ENCODE measurements at regions not wholly inside any gene's neighbourhood (a gene's known extent, or its start where the extent isn't known, plus 50 kb on each side); places are given as distances from the start of the nearest gene placed in this dataset.

DNA sequence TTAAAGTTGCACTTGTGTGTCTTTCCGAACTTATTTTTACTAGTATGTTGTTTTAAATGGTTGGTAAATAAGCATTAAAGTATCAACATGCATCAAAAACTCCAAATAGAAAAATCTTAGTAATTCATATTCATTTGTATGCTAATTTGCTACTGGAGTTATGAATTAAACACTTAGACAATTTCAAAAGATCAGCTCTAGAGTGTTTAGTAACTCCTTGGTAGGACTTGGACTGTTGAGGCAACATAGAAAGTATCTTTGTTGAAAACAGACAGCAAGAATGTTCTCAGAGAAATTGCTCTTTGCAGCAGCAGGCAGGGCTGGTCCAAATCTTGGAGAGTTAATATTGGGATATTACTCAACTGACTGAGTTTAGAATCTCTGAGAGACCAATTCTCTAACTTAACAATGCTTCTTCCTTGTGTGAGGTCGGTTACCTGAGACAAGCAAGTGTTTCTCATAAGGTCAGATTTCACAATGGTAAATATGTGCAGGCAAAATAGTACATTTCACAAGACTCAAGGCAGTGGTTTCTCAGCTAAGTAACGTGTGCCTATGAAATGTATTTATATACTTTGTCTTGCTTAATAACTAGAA is 147.8 kb upstream of the IL12A start:
- H3K27ac ChIP-seq: peak overlapping the region; percentile 40
- peak; percentile 50 for DNase-seq (ENCODE audit: low read depth, low spot score)

DNA sequence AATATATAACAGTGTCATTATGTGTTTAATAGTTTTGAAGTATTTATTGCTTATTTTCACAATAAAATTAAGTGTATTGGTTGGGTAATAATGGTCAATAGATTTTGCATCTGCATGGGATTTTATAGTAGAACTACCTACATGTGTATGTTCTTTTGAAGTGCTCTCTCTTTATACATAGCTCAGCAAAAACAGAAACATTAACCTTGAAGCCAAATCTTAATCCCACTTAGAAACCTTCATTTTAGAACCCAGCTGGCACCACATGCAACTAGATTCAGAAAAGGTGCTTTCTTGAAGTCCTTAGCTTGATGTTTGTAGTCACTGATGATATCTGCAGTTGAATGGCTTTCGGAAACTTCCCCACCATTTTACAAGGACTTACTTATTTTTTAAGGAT is 146.9 kb upstream of the IL12A start:
- no peak overlapping the region for H3K27ac ChIP-seq
- no peak for DNase-seq (ENCODE audit: low read depth, low spot score)

DNA sequence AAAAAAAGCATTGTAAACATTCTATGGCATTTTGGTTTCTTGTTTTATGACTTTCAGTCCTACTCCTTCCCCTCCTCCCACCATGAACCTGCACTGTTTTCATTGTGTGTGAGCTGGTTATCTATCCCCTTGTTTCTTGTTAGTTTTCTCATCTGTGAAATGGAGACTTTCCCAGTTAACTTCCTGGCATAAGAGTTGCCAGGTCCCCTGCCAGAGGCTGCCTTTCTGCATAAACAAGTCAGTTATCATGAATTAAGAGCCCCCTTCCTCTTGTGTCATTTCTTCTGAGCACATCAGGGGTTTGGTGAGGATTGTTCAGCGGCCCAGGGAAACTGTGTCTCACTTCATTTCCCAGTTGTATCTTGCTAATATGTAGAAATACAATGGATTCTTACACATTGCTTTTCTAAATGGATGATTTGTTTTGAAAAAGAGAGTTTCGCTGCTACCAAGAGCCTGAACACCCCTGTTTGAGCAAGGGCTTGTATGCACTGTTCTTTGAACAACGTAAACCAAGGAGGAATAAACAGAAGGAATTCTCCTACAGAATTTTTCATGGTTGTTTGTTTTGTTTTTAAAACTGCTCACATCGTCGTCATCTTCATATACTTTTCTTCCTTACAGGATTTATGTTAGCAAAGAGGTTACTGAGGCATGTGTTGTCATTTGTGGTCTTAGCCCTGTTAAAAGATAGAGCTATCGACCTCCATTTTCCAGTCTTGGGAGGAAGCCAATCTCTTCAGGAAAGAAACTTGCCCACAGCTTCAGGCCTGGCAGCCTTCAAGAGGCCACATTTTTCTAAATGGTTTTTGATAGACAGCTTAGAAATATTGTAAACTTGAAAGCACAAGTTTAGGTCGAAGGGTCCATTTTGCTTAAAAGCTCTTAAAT is 144.6 kb upstream of the IL12A start:
- H3K27ac ChIP-seq: peak overlapping the region; percentile 41
- DNase-seq (ENCODE audit: low read depth, low spot score): no peak

DNA sequence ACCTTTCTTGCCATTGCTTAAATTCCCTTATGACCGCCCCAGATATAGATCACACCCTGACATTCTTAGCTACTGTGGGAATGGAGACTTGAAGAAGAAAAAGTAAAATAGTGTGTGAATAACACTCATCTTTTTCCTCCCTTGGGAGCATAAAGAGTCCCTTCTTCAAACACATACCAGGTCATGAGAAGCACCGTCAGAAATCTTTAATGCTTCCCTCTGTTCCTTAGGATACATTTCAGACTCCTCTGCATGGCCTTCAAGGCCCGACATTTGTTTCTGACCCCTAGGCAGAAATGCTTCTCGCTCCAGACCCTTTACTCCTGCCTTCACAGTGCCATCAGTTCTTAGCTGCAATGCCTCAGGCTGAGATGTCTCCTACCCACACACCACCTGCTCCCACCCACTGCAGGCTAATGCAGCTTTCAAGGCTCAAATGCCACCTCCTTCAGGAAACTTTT is 143.8 kb upstream of the IL12A start:
- peak overlapping the region; percentile 41 for H3K27ac ChIP-seq
- DNase-seq (ENCODE audit: low read depth, low spot score): no peak

- peak overlapping the region; percentile 38 for H3K27ac ChIP-seq
- no peak for DNase-seq (ENCODE audit: low read depth, low spot score)
These were observed 142.9 kb upstream of the IL12A start for GRCh38 chr3:159845737-159846136.

GRCh38 chr3:159846255-159846654 is 142.4 kb upstream of the IL12A start:
- H3K27ac ChIP-seq: peak overlapping the region; percentile 38
- no peak for DNase-seq (ENCODE audit: low read depth, low spot score)

GRCh38 chr3:159848348-159849118 is 140.1 kb upstream of the IL12A start:
- no peak for DNase-seq (ENCODE audit: low read depth, low spot score)
- no peak overlapping the region for H3K27ac ChIP-seq

DNA sequence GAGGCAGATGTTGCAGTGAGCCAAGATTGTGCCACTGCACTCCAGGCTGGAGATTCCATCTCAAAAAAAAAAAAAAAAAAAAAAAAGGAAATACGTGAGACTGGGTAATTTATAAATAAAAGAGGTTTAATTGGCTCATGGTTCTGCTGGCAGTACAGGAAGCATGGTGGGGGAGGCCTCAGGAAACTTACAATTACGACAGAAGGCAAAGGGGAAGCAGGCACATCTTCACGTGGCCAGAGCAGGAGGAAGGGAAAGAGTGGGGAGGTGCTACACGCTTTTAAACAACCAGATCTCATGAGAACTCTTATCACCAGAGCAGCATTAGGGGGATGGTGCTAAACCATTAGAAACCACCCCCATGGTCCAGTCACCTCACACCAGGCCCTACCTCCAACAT is 138.2 kb upstream of the IL12A start:
- H3K27ac ChIP-seq: no peak overlapping the region
- DNase-seq (ENCODE audit: low read depth, low spot score): no peak

DNA sequence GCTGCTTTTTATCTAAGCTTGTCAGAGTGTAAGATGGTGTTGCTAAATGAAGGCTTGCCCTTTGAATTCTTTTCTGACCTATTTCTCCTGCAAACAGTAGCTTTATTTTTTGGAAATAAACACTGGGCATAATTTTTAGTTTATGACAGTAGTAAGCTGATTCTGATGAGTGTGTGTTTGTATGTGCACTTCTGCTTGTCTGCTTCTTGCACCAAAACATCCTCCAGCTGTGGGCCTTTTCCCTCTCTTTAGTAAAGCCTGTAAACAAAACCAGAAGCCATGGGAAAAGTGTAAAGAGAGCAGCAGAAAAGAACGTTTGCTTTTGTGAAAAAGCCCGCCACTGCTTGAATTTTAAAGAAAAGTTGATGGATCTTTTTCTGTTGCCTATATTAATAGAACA is 136.4 kb upstream of the IL12A start:
- peak overlapping the region; percentile 86 for H3K27ac ChIP-seq
- DNase-seq (ENCODE audit: low read depth, low spot score): no peak

- peak overlapping the region; percentile 86 for H3K27ac ChIP-seq
- DNase-seq (ENCODE audit: low read depth, low spot score): no peak
These were observed 135.7 kb upstream of the IL12A start for GRCh38 chr3:159852821-159853505.

DNA sequence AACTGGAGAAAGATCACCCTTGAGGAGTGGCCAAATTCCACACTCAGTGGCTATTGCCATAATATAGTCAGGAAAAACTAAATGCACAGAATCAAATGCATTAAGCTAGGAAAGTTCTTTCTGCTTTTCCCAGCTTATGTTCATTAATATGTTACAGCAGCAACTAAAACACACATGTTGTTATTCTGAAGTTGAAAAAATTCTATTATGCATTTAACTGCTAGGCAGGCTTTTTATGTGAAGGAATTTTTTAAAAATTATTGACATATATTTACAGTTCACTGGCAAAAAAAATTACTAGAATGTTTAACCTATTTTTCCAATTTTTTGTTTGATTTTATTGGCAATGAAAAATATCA is 135.2 kb upstream of the IL12A start:
- peak overlapping the region; percentile 86 for H3K27ac ChIP-seq
- DNase-seq (ENCODE audit: low read depth, low spot score): no peak

DNA sequence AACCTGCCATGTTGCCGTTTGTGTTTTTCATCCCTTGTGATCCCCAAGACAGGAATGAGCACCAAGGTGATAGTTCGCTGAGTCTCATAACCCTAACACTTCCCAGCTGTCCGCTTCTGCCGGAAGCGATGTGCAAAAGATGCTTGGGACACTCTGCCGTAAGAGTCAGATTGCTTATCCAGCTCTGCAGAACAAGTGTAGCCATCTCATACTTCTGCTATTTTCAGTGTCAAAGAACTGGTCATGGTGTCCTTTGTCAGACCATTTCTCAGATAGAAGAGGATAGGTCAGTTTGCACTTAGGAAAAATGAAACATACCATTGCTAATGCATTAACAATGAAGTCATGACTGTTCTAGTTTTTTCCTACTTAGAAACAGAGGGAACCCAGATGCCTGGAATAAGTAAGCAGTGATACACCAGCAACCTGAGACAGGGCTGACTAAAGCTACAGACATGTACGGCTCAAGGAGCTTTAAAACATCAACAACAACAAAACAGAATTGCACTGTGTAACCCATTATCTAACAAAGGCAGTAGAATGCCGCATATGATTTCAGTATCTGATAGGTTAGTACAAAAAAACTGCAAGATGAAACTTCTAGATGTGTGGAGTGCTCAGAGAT is 134.0 kb upstream of the IL12A start:
- DNase-seq (ENCODE audit: low read depth, low spot score): peak; percentile 60
- peak overlapping the region; percentile 86 for H3K27ac ChIP-seq

- no peak for DNase-seq (ENCODE audit: low read depth, low spot score)
- H3K27ac ChIP-seq: peak overlapping the region; percentile 86
These were observed 132.9 kb upstream of the IL12A start for GRCh38 chr3:159855599-159856346.

- no peak for DNase-seq (ENCODE audit: low read depth, low spot score)
- no peak overlapping the region for H3K27ac ChIP-seq
These were observed 132.0 kb upstream of the IL12A start for GRCh38 chr3:159856590-159857104.

DNA sequence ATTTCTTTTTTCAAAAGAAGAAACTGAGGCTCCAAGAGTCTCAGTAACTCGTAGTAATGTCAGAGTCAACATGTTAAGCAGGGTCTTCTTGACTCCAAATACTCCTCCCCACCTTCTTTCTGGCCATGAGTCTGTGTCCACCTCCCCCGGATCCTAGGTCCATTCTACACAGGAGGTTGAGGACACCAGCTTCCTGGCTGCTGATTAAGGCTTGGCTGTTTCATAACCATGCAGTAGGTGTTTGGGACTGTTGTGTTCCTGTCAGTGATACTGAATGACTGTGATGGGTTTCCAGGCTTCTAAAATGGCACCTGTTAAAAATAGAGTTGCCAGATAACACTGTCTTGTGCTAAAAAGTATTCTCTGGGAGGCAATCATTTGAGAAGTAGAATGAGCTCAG is 130.8 kb upstream of the IL12A start:
- DNase-seq (ENCODE audit: low read depth, low spot score): no peak
- H3K27ac ChIP-seq: no peak overlapping the region

- no peak for DNase-seq (ENCODE audit: low read depth, low spot score)
- peak overlapping the region; percentile 12 for H3K27ac ChIP-seq
These were observed 130.0 kb upstream of the IL12A start for GRCh38 chr3:159858650-159859049.

- no peak overlapping the region for H3K27ac ChIP-seq
- no peak for DNase-seq (ENCODE audit: low read depth, low spot score)
These were observed 129.2 kb upstream of the IL12A start for GRCh38 chr3:159859424-159859823.

GRCh38 chr3:159859836-159860235 is 128.8 kb upstream of the IL12A start:
- no peak for DNase-seq (ENCODE audit: low read depth, low spot score)
- no peak overlapping the region for H3K27ac ChIP-seq

Data from epithelial cell of prostate (primary cell).